Omental fat pad (tissue), 3 donors: ENCODE measurements at regions not wholly inside any gene's neighbourhood (a gene's known extent, or its start where the extent isn't known, plus 50 kb on each side); places are given as distances from the start of the nearest gene placed in this dataset.

ENCODE experiments used
- ATAC-seq: fragments of 150-250 bp; one replicate; pipeline ENCODE4 v1.9.1; 2016; ENCODE audit warnings: mild to moderate bottlenecking, moderate library complexity; ENCODE audit not compliant: low FRiP score
- DNase-seq: peaks from one replicate; pipeline ENCODE4 v3.0.0-alpha.2; 2019; ENCODE audit warnings: low spot score
- TF ChIP-seq, protein P1 (sequence below), 3 donors: fragments of 450-650 bp; IDR thresholded peaks; one replicate each; pipeline ENCODE4 v1.5.1; 2016 to 2017; ENCODE audit warnings: antibody characterized with exemption in 3 of 3, mild to moderate bottlenecking in 3 of 3, moderate library complexity in 2 of 3

DNA sequence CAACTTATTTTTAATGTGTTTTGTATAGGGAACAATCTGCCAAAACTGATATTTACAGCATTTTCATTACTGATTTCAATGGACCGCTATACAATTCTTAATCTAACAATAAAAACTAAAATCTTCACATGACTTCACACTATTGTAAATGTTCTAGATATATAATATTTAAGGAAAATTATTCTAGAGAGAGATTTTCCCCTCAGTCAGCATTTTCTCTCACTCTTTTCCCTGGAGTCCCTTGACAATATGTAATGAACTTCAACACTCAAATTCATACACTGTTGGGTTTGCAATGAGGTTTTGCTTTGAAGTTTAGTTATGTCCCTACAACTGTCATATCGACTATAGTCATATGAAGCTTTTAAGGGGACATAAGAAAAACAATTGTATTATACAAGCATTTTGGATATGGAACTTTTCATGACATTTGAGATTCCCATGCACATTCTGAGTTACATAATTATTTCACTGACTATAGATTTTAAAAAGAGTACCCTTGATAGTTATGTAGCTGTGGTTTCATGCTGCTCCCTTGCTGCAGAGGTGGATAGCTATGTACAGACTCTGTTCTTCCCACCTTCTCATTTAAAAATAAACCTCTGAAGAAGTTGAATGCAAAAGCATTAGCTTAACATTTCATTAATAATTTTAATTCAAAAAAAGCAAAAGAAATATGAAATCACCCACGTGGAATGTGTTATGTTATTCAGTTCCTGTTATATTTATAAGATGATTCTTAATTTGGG lies 338.5 kb downstream of the AKAIN1 start:
- ATAC-seq (no peak), DNase-seq (no peak)
- TF ChIP-seq, protein P1, sequence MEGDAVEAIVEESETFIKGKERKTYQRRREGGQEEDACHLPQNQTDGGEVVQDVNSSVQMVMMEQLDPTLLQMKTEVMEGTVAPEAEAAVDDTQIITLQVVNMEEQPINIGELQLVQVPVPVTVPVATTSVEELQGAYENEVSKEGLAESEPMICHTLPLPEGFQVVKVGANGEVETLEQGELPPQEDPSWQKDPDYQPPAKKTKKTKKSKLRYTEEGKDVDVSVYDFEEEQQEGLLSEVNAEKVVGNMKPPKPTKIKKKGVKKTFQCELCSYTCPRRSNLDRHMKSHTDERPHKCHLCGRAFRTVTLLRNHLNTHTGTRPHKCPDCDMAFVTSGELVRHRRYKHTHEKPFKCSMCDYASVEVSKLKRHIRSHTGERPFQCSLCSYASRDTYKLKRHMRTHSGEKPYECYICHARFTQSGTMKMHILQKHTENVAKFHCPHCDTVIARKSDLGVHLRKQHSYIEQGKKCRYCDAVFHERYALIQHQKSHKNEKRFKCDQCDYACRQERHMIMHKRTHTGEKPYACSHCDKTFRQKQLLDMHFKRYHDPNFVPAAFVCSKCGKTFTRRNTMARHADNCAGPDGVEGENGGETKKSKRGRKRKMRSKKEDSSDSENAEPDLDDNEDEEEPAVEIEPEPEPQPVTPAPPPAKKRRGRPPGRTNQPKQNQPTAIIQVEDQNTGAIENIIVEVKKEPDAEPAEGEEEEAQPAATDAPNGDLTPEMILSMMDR (IDR thresholded peaks at IDR 0.05), result no peak

DNA sequence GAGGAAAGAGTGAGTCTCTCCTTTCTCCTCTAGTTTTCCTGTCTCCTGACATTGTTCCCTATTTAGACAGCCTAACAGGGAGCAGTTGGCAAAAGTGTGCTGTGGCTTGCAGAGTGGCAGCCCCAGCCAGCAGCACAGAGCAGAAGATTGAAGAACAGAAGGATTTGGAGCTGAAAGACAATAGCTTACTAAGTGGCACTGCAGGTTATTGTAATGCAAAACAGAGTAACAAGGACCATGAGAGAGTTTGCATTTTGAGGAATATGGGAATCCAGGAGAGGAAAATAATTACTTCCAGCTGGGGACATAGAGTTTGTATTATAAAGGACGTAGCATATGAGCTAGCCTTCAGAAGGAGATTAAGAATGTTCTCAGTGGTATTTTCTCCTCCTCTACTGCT lies 342.4 kb downstream of the AKAIN1 start:
- ATAC-seq (no peak), DNase-seq (no peak)
- TF ChIP-seq, protein P1 (IDR thresholded peaks at IDR 0.05), result no peak

DNA sequence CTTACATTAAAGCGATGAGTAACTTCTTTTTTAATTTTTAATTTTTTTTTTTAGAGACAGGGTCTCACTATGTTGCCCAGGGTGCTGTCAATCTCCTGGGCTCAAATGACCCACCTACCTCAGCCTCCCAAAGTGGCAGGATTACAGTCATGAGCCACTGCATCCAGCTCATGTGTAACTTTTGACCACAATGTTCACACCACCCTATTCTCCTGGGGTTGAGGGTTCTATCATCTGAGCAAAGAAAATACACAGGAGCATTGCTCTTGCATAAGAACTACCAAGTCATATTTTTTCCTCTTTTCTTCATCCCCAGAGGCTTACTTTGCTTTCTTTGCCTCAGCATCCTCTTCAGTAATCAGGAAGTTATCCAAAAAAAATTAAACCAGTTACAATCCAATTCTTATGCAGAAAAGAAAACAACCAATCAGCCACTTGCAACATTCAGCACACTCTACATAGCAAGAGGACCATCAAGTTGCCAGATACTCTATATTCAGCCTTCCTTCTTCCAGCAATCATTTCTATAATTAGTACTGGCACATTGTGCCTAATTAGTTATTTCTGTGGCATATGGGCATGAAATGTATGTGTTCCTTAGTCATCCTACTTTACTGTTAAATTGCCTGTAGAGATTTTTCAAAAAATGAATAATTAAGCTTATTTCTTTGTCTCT lies 345.6 kb downstream of the AKAIN1 start:
- TF ChIP-seq, protein P1 (IDR thresholded peaks at IDR 0.05), result no peak
- ATAC-seq, result no peak
- DNase-seq, result no peak

DNA sequence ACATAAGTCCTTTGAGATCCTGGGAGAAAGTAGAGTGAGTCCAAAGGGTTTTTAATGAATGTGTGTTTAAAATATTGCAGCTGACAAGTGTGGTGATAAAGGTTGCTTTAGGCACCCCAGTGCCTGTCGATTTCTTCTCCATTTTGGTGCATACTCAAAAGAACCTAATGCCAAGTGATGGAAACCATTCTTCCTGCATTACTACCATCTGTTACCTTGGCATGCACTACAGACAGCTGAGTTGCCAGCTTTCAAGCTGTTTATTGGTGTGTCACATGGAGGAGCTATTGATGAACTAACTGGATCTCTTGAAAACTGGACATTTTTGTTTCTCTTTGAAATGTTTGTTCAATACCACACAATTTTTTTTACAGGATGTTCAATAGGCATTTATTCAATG lies 350.0 kb downstream of the AKAIN1 start:
- no peak for DNase-seq
- ATAC-seq, result no peak
- TF ChIP-seq, protein P1 (IDR thresholded peaks at IDR 0.05), result no peak

DNA sequence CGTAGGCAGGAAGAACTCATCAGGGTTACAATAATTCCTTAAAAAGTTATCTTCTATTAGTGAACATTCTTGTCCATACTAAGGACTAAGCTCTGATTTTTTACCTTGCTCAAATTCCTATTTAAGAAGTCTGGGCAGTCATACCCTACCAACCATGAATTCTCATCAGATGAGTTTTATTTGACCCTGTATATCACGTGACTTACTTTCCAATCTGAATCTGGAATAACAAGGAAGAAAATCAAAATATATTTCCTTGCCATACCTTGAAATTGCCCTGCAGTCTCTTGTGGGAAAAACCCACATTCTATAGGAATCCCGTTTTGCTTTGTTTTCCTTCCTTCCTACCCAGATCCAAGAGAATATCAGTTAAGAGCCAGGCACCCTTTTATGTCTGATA lies 352.7 kb downstream of the AKAIN1 start:
- no peak for DNase-seq
- no peak for ATAC-seq
- TF ChIP-seq, protein P1 (IDR thresholded peaks at IDR 0.05), result no peak

DNA sequence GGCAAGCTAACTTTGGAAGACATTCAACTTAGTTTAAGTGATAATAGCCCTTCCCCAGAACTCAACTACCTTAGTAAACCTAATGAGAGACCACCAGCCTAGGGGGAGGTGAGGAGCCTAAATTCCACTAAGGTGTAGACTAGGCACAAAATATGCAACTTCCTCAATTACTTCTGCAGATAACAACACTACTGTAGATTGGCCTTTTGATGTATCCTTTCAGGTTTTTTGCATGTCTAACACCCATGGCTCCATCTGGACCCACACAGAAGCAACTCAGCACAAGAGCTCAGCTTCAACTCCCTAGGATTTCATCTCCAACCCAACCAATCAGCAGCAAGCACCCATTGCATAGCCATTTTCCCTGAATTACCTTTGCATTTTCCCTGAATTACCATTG lies 353.3 kb downstream of the AKAIN1 start:
- no peak for DNase-seq
- ATAC-seq, result no peak
- TF ChIP-seq, protein P1 (IDR thresholded peaks at IDR 0.05), result no peak

DNA sequence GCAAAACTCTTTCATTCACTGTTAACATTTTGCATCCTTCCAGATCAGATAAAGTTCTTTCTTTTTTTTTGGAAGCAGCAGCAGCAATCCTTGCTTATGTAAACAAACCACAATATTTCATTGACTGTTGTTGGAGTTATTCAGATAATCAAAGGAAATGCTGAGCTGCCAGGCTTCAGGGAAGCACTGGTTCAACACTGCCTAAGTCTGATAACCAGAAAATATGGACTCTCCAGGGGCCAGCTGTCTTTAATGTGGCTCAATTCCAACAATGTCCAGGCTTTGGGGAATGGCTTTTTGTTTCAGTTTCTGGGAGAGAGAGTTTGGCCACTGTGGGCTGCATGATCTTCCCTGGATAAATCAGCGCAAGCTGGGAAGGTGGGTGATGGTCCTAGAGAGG lies 354.3 kb downstream of the AKAIN1 start:
- TF ChIP-seq, protein P1 (IDR thresholded peaks at IDR 0.05), result no peak
- no peak for ATAC-seq
- no peak for DNase-seq
